Testis (tissue), 2 donors: ENCODE measurements at regions not wholly inside any gene's neighbourhood (a gene's known extent, or its start where the extent isn't known, plus 50 kb on each side); places are given as distances from the start of the nearest gene placed in this dataset.

Experiments used
- POLR2A ChIP-seq: fragments of 450-650 bp; IDR thresholded peaks from one replicate; pipeline ENCODE4 v1.6.1; 2017; ENCODE audit warnings: antibody characterized with exemption, mild to moderate bottlenecking, moderate library complexity
- TF ChIP-seq, protein P1 (sequence below), 3 experiments: fragments of 450-650 bp in 2 of 3; fragments of 200-600 bp in 1 of 3; sonication (generic) in 1 of 3; IDR thresholded peaks; one replicate each; pipeline ENCODE4 v1.5.1; 2016 to 2019; ENCODE audit warnings: antibody characterized with exemption in 3 of 3, mild to moderate bottlenecking in 2 of 3, moderate library complexity in 1 of 3

DNA sequence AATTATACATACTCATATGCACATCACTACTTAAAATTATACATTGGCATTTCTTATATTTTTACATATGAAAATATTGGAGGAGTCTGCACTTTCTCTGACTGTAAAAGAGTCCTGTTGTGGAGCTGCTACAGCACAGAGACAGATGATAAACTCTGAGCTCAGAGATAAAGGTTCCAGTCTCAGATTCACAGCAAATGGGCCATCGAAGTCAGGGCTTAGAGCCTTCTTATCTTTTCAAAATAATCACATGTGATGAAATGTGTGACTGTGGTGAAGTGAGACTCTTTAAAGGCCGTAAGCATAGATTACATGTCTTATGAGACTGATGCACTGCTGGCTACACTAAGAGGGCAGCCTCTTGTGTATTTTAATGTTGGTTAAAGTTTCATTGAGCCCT is 187.5 kb upstream of the SYNPR start:
- TF ChIP-seq, protein P1, sequence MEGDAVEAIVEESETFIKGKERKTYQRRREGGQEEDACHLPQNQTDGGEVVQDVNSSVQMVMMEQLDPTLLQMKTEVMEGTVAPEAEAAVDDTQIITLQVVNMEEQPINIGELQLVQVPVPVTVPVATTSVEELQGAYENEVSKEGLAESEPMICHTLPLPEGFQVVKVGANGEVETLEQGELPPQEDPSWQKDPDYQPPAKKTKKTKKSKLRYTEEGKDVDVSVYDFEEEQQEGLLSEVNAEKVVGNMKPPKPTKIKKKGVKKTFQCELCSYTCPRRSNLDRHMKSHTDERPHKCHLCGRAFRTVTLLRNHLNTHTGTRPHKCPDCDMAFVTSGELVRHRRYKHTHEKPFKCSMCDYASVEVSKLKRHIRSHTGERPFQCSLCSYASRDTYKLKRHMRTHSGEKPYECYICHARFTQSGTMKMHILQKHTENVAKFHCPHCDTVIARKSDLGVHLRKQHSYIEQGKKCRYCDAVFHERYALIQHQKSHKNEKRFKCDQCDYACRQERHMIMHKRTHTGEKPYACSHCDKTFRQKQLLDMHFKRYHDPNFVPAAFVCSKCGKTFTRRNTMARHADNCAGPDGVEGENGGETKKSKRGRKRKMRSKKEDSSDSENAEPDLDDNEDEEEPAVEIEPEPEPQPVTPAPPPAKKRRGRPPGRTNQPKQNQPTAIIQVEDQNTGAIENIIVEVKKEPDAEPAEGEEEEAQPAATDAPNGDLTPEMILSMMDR (IDR thresholded peaks at IDR 0.05), result no peak
- TF ChIP-seq POLR2A, result no peak
